HCT116 (cell line): ENCODE measurements at regions not wholly inside any gene's neighbourhood (a gene's known extent, or its start where the extent isn't known, plus 50 kb on each side); places are given as distances from the start of the nearest gene placed in this dataset.

Experiments used
- ATF3 ChIP-seq: IDR thresholded peaks from 2 replicates; pipeline ENCODE4 v1.6.1; 2012
- CEBPB ChIP-seq: IDR thresholded peaks from 2 replicates; pipeline ENCODE4 v1.6.1; 2012; ENCODE audit warnings: low read depth
- CTCF ChIP-seq, 3 experiments: fragments of 200-600 bp in 1 of 3; sonication (generic) in 1 of 3; IDR thresholded peaks in 2 of 3; conservative IDR thresholded peaks in 1 of 3; 2 replicates each; pipeline ENCODE4 v1.5.1; 2012 to 2017; ENCODE audit warnings: low read depth in 2 of 3, low read length in 2 of 3, antibody characterized with exemption in 1 of 3, borderline replicate concordance in 1 of 3, control low read depth in 1 of 3, mild to moderate bottlenecking in 1 of 3, mixed read lengths in 1 of 3, mixed run types in 1 of 3, moderate library complexity in 1 of 3; ENCODE audit not compliant: insufficient read depth in 1 of 3
- EZH2 ChIP-seq: fragments of 200-600 bp; sonication (generic); IDR thresholded peaks from 2 replicates; pipeline ENCODE4 v1.6.1; 2017; ENCODE audit warnings: antibody characterized with exemption, mixed run types
- EZH2phosphoT487 ChIP-seq: fragments of 200-600 bp; IDR thresholded peaks from 2 replicates; pipeline ENCODE4 v1.6.1; 2018; ENCODE audit warnings: antibody characterized with exemption, borderline replicate concordance
- POLR2A ChIP-seq: IDR thresholded peaks from 2 replicates; pipeline ENCODE4 v1.7.0; 2011; ENCODE audit warnings: borderline replicate concordance; ENCODE audit not compliant: insufficient read depth, insufficient read length; ENCODE audit errors: extremely low read depth
- POLR2AphosphoS5 ChIP-seq: IDR thresholded peaks from 2 replicates; pipeline ENCODE4 v1.6.1; 2011; ENCODE audit warnings: mild to moderate bottlenecking, low read depth, low read length, moderate library complexity
- RAD21 ChIP-seq: IDR thresholded peaks from 2 replicates; pipeline ENCODE4 v1.6.1; 2012; ENCODE audit warnings: low read depth, mild to moderate bottlenecking
- SP1 ChIP-seq: IDR thresholded peaks from 2 replicates; pipeline ENCODE4 v1.6.1; 2012; ENCODE audit warnings: low read depth

DNA sequence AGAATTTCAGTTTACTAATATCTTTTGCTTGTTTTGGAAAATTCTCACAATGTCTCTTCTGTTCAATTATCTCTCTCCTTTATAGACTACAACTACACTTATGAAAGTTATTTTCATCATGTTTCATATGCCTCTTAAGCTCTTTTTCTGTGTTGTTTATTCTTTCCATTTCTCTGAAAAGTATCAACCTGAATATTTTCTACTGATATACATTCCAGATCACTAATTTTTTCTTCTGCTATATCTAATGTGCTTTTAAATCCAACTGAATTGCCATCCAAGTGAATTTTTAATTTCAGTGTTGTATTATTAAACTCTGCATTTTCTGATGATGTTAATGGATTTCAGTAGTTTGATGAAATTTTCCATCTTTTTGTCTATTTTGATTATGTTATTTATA lies 301.3 kb downstream of the HRH4 start:
- TF ChIP-seq CEBPB, result no peak
- TF ChIP-seq ATF3, result no peak
- no peak for TF ChIP-seq RAD21
- no peak for TF ChIP-seq CTCF (IDR thresholded peaks at IDR 0.05 in 2 of 3, conservative IDR thresholded peaks at IDR 0.05 in 1 of 3; ENCODE audit: borderline replicate concordance in 1 of 3, insufficient read depth in 1 of 3, low read depth in 2 of 3, low read length in 2 of 3)
- no peak for TF ChIP-seq SP1
- no peak for TF ChIP-seq EZH2phosphoT487
- TF ChIP-seq POLR2AphosphoS5, result no peak
- TF ChIP-seq EZH2, result no peak
- TF ChIP-seq POLR2A, result no peak
